HG03066 (cell line): ENCODE measurements at regions not wholly inside any gene's neighbourhood (a gene's known extent, or its start where the extent isn't known, plus 50 kb on each side); places are given as distances from the start of the nearest gene placed in this dataset.
"Not testable (repeated sequence)": the region's sequence is repeated elsewhere in the genome, so short reads cannot be mapped to it uniquely, and the experiment has no call there.

Experiments used
- ATAC-seq: cut with Tn5 transposase; IDR thresholded peaks from one replicate; pipeline ENCODE4 v1.9.1; 2021; ENCODE audit warnings: low read depth; ENCODE audit not compliant: unreplicated experiment

GRCh38 chr6:66051812-66052211, 344.8 kb upstream of the EYS start:
- no peak for ATAC-seq

DNA sequence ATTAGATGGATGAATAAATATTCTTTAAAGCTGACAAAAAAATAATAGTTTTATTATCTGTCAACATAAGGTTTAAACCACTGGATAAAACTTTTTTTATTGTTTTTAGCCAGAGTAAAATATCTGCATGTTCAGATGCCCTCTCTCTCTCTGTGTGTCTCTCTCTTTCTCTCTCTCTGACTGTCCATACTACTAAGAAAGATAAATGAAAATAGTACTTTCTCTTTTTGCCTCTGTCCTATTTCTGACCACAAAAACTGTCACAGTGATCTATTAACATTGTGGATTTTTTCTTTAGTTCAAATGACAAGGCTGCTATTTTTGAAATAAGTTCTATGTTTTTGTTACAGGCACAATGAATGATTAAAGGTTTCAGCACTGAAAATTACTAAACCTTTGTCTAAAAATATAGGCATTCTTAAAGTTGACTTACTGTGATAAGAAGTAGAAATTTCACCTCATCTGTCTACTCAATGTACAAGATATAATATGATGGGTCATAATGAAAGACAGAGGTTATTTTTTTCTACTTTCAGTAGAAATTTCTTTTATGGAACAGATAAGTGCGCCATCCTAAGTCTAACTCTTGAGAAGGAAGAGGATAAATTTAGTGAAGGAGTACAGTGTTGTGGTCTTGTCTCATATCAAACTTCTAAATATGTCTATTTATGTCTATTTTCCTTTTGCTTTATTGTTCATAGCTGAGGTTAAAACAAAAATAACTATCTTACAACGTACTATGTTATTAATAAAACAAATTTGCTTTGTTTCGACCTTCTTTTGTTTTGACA, 341.9 kb upstream of the EYS start:
- ATAC-seq = no peak

DNA sequence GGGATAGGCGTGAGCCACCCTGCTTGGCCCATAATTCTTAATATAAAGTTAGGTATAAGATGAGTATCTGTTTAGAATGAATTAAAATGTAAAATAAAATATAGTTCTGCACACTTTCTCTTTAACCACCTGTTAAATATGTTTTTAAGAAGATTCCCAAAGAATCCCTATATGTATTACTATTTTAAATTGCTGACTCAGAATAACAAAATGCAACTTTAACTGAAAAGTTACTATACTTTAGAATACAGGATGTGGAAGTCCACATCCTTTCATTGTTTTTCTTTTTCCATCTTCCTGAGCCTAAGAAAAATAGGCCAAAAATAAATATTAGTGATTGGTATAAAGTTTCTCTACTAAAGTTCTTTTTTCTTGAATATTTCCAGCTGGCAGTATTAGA, 325.6 kb upstream of the EYS start:
- no peak for ATAC-seq

DNA sequence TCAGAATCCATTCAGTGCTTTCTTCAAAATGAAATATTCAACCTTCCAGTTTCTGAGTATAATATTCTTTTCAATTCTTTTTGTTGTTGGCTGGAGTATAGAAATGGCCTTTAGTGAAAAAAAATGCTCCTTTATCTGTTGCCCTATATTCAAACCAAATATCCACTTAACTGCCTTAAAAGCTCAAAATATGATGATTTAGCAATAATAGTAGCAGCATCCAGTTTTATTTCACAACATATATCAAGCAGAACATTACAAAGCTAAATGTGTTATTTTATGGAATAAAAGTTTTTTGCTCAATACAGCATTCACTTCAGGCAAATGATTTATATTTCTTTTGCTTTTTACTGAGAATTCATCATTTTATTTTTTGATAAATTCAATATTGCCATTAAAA, 322.4 kb upstream of the EYS start:
- ATAC-seq = no peak

DNA sequence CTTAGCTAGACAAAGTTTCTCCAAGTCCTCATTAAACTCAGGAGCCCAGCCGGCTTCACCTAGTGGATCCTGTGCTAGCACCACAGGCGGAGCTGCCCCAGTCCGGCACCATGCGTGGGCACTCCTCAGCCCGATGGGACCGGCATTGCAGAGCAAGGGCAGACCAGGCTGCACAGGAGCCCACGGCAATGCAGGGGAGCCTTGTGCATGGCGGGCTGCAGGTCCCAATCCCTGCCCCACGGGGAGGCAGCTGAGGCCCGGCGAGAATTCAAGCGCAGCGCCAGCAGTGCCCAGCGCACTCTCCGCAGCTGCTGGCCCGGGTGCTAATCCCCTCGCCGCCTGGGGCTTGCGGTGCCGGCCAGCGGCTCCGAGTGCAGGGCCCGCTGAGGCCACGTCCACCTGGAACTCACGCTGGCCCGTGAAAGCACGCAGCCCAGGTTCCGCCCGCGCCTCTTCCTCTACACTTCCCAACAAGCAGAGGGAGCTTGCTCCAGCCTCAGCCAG, 292.3 kb upstream of the EYS start:
- ATAC-seq = no peak

DNA sequence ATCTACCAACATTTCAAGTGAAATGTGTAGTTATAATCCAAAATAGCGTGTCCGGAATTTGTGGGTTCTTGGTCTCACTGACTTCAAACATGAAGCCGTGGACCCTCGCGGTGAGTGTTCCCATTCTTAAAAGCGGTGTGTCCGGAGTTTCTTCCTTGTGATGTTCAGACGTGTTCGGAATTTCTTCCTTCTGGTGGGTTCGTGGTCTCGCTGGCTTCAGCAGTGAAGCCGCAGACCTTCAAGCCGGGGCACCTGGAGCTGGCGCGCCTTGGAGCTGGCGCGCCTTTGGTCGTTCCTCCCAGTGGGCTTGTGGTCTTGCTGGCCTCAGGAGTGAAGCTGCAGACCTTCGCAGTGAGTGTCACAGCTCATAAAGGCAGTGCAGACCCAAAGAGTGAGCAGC, 291.5 kb upstream of the EYS start:
- ATAC-seq = no peak

- no peak for ATAC-seq
These were observed 290.5 kb upstream of the EYS start for GRCh38 chr6:65997539-65997938.

DNA sequence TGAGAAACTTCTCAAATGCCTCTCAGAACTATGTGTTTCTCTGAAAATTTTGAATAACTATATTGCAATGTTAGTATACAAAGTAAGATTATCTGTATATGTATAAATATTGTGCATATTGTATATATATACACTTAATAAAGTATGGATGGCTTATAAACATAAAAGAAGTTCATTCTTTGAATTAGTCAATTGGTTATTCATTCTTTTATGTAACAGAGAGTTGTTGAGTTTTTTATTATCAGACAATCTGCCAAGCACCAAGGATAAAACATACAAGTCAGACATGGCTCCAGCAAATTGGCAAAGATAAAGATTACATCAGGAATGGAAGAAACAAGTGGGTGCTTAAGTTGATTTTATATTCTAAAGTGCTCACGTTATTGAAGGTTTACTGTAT, 289.1 kb upstream of the EYS start:
- no peak for ATAC-seq

DNA sequence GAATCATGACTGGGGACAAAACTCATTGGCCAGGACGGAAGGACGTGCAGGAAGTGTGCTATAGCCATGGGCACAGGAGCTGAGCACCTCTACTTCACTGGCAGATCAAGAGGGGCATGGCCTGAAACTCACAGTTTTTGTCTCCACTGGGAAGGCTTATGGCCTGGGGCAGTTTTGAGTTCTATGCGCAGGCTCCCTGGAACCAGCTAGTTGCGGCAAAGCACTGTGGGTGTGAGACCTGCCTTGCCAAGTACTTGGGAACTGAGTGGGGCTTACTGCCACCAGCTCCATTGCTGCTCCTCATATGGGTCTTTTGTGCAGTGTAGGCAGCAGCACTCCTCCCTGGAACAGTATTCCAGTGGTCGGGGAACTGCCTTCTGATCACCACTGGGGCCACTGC, 282.6 kb upstream of the EYS start:
- no peak for ATAC-seq

DNA sequence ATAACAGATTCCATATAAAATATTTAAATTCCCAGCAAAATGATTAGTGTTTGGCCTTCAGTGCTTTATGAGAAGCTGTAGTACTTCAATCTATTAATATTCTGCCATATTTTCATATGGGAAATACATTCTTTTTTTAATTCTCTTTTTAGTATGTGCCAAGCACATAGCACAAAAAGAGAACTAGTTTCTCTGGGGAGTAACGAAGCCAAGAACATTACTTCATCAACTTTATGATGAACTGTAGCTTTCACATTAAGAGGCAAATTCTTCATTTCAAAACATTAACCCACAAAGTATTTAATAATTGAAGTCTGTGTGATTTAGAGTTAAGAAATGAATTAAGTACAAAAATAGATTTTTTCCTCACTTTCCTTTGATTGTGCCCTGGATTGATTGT, 281.0 kb upstream of the EYS start:
- no peak for ATAC-seq

- ATAC-seq = no peak
These were observed 277.1 kb upstream of the EYS start for GRCh38 chr6:65984089-65984488.

GRCh38 chr6:65979120-65979519, 272.1 kb upstream of the EYS start:
- ATAC-seq = no peak

DNA sequence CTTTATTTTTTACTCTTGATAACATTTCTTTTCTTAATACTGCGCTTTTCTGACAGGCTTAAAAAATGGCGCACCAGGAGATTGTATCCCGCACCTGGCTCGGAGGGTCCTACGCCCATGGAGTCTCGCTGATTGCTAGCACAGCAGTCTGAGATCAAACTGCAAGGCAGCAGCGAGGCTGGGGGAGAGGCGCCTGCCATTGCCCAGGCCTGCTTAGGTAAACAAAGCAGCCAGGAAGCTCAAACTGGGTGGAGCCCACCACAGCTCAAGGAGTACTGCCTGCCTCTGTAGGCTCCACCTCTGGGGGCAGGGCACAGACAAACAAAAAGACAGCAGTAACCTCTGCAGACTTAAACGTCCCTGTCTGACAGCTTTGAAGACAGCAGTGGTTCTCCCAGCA, 264.2 kb upstream of the EYS start:
- not testable (repeated sequence) for ATAC-seq

- ATAC-seq = no peak
These were observed 257.2 kb upstream of the EYS start for GRCh38 chr6:65964261-65964660.

- no peak for ATAC-seq
These were observed 248.0 kb upstream of the EYS start for GRCh38 chr6:65955034-65955433.

DNA sequence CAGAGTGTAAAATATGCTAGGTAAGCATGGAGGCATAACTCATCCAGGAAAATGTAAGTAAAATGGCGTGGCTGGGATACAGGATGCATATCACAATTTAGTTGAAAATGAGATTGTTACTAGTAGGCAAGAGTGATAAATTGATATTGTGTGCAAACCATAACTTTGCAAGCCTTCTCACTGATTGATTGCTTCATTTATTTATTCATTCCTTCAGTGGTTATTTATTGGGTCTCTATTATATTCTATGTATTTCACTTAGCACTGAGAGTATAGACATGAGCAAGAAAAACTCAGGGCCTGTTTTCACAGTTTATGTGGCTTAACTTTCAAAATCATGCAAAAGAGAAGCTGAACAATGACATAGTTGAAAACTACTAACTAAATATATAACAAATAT, 241.0 kb upstream of the EYS start:
- ATAC-seq = no peak

DNA sequence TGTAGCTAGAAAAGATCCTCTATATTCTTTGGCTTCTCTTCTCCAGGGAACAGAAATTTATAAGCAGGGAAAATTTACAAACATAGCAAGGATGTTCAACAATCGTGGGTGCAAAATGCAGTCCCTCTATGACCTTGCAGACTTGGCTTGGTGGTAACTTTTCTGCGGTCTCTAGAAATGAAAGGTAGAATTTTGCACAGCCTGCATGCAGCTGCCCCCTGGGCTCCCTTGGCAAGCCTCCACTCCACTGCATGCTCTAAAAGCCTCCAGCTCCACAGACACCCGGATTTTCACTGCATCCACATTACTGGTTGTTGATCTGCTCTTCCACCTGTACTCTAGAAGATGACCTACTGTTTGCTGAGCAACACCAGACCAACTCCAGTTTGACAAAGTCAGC, 236.5 kb upstream of the EYS start:
- ATAC-seq = no peak

DNA sequence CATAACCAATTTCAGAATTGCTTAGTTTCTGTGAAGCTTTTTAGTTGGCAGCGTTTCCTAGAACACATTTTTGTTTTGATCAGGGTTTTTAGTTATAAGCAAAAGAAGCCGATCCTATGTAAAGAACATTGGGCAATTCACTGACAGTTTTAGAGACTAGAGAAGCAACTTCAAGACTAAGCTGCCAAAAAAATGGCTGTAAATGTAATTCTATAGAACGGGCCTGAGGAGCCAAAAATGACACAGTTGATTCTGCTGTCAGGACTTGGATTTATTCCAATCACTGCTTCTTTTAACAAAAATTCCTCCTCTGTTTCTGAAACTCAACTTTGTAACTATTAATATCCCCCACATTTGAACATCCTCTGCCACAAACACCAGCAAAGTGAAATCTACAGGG, 236.0 kb upstream of the EYS start:
- no peak for ATAC-seq

GRCh38 chr6:65938000-65938399, 231.0 kb upstream of the EYS start:
- no peak for ATAC-seq

DNA sequence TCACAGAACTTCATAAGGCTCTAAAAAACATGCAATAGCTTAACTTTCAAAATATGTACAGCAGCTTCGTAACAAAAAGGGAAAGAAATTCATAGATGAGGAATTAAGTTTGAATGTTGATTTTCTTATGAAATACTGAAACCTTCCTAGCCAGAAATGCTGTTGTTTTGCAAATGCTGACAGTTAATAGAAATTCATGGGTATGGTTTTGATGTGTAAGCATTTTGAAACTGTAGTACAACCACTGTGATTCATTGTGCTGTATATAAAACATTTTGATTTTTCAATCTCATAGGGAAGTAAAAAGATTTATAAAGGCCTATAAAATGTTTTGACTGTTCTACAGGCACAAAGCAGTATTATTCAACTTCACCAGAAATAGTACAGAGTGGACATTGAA, 228.4 kb upstream of the EYS start:
- ATAC-seq = no peak

DNA sequence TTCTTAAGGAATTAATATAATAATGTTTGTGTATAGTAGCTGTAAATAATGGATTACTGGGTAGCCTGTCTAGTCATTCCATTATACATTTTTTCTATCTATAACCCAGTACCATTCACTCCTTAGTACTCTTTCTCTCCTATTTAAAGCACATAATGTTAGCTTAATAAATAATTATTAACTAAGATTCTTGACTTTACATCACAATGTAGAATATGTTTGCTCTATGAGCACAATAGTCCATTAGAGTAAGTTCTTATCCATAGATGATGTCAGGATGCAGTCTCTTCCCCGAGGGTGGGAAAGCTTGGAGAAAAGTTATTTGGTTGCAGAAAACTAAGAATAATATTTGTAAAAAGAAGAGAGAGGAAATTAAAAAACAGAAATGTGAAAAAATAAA, 226.4 kb upstream of the EYS start:
- ATAC-seq = no peak

- no peak for ATAC-seq
These were observed 220.1 kb upstream of the EYS start for GRCh38 chr6:65927141-65927540.

- ATAC-seq = no peak
These were observed 217.4 kb upstream of the EYS start for GRCh38 chr6:65924411-65924810.
